A549 (cell line): ENCODE measurements at regions not wholly inside any gene's neighbourhood (a gene's known extent, or its start where the extent isn't known, plus 50 kb on each side); places are given as distances from the start of the nearest gene placed in this dataset.

ENCODE experiments used
- small RNA-seq, 6 experiments: library from RNA; depleted of rRNA; stranded (forward); fragments of <200 nt; gene quantifications; one replicate each; pipeline ENCODE3, GENCODE V24; 2012

Small RNA genes lying in the stretch of these regions (small RNA-seq; reads per million reads assigned to genes)
- gene AC010881.1 (0 reads per million in 6 experiments), gene AC018880.2 (0 reads per million in 6 experiments)
